Stimulated activated CD8-positive, alpha-beta memory T cell treated with anti-CD3 and anti-CD28 coated beads, Interleukin-4, amount 100 ng/mL, for 4 hours (primary cell): ENCODE measurements at regions not wholly inside any gene's neighbourhood (a gene's known extent, or its start where the extent isn't known, plus 50 kb on each side); places are given as distances from the start of the nearest gene placed in this dataset.
"Not testable (repeated sequence)": the region's sequence is repeated elsewhere in the genome, so short reads cannot be mapped to it uniquely, and the experiment has no call there.

Experiments
- DNase-seq, 2 donors: peaks; one replicate each; pipeline ENCODE4 v3.0.0-alpha.2; 2020; ENCODE audit warnings: low read depth in 2 of 2, low spot score in 1 of 2

GRCh38 chr14:86774916-86775315 lies 1218.1 kb downstream of the GALC start:
- no peak for DNase-seq

DNA sequence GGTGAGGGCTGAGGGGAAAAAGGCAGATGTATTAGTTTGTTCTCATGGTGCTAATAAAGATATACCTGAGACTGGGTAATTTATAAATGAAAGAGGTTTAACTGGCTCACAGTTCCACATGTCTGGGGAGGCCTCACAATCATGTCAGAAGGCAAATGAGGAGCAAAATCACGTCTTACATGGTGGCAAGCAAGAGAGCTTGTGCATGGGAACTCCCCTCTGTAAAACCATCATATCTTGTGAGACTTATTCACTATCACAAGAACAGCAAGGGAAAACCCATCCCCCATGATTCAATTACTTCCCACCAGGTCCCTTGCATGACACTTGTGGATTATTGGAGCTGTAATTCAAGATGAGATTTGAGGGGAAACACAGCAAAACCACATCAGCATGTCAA lies 1220.9 kb downstream of the GALC start:
- DNase-seq = no peak

DNA sequence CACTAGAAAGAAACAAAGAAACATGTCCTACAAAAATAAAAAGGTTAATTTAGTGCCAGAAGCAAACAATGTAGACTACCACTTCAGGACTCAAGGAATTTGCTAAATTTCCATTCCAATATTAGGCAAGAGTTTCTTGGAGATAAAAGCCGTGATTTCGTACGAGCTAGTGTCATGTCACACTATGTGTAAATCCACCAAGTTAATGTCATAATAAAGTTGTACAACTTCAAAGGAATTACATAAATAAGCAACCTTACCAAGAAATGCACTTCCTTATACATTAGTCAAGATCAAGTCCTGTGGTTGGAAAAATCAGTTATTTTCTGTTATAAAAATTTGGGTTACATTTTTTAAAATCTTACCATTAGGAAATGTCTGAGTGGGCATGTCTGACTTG lies 1222.8 kb downstream of the GALC start:
- DNase-seq = no peak

- no peak for DNase-seq
These were observed 1226.5 kb downstream of the GALC start for GRCh38 chr14:86766469-86766868.

GRCh38 chr14:86761611-86762010 lies 1231.4 kb downstream of the GALC start:
- no peak for DNase-seq

GRCh38 chr14:86756521-86757190 lies 1226.7 kb downstream of the FLRT2 start:
- no peak for DNase-seq

- not testable (repeated sequence) for DNase-seq
These were observed 1220.5 kb downstream of the FLRT2 start for GRCh38 chr14:86750488-86750887.

- DNase-seq = no peak
These were observed 1209.8 kb downstream of the FLRT2 start for GRCh38 chr14:86739761-86740160.

- not testable (repeated sequence) for DNase-seq
These were observed 1201.5 kb downstream of the FLRT2 start for GRCh38 chr14:86731427-86731826.

- DNase-seq = no peak
These were observed 1193.3 kb downstream of the FLRT2 start for GRCh38 chr14:86723254-86723624.

DNA sequence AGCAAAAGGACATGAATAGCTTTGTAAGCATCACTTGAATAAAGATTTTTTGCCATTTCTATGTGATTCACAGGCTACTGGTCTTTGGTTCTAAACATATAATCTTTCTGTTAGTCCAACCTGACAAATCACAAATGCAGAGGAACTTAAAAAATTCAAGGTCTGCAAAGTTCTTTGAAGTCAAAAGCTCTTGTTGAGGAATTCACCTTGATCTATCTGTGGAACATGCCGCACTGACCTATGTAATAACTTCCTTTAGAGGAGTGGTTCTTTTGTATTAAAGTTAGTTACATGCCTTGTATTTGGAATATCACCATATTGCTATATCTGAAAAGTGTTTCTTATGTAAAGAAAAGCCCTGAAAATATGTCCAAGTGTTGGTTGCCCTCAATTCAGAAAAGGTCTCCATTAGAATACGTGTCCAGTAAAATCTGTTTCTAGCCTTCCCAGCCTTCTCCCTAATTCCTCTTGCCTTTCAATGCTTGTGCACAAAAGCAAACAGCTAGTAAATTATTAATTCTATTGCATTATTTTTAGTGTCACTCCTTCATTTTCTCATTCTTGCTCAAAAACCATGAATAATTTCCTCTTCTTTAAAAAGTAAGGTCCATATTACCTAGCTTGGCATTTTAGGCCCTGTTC lies 1192.8 kb downstream of the FLRT2 start:
- no peak for DNase-seq

DNA sequence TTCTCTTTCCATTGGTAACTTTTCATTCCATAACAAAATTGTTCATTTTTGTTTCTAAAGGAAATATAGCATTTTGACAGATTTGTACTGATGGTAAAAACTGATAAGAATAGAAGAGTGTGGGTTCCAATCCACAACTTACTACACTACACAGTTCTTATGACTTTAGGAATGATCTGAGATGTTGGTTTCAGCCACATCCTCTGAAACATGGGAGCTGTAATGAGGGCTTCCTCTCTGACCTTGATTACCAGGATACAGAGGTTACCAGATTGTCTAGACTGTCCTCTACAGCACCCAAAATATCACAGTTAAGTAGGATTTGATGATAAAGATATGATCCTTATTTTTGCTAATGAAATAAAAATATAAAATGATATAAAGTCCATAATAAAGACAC lies 1184.6 kb downstream of the FLRT2 start:
- DNase-seq = no peak

DNA sequence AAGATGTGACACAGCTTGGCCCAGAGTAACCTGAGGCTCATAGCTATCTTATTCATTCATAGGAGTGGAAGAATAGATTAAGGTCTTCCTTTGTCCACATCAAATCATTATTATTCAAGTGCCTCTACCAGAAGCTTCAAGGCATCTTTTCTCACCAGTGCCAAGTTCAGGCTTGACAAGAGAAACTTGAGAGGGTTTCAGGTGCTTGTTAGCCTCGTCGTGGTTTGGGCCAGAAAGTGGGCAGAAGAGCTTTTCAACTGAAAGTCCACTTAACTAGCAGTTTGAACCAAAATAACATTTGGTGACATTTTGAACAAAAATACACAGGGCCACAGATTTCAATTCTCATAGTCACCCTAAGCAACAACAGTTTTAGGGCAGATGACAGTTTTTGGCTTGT lies 1184.2 kb downstream of the FLRT2 start:
- no peak for DNase-seq

GRCh38 chr14:86712727-86713126 lies 1182.8 kb downstream of the FLRT2 start:
- no peak for DNase-seq

GRCh38 chr14:86712176-86712575 lies 1182.2 kb downstream of the FLRT2 start:
- no peak for DNase-seq

DNA sequence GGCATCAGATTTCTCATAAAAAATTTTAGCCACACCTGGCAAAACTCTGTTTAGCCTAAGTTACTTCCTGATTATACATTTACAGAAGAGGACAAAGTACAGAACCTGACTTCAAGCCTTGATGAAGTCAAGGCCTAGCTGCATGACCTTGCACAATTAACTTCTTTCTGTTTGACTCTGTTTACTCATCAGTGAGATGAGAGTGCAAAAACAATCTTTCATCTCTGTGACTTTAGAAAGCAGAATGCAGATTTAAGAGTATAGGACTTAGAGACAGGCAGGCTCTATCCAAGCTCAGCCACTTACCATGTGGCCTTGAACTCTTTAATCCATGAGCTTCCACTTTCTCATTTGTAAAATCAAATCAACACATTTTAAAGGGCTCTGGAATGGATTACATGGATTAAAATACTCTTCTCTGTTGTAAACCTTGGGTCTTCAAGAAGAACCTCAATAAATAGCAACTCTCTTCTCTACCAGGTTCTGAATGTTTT lies 1178.9 kb downstream of the FLRT2 start:
- DNase-seq = no peak

DNA sequence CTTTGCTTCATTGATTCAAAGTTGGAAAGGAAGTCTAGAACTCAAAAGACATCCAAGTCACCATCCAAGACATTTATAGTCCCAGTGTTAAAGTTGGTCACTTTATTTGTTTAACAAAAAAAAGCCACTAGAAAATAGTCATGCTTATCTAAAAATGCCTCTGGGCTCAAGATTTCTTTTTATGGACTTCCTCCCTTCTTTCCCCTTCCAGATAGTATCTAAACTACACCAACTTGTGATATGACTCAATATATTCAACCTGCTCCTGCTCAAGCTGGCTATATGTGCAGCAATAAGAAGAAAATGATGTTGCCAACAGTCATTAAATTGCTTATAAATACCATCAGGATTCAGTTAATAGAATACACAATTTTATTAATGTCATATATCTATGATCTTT lies 1177.1 kb downstream of the FLRT2 start:
- no peak for DNase-seq

DNA sequence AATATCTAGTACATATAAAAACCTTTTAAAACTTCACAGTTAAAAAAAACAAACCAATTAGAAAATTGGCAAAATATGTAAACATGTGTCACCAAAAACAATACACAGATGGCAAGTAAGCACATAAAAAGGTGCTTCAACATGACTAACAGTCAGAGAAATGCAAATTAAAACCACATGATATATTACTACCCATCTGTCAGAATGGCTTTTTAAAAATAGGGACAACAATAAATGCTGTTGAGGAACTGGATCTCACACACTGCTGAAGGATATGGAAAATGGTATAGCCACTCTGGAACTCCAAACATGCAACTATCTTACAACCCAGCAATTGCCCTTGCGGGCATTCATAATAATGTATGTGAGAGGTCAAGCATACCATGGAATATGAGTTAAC lies 1153.6 kb downstream of the FLRT2 start:
- DNase-seq = no peak

DNA sequence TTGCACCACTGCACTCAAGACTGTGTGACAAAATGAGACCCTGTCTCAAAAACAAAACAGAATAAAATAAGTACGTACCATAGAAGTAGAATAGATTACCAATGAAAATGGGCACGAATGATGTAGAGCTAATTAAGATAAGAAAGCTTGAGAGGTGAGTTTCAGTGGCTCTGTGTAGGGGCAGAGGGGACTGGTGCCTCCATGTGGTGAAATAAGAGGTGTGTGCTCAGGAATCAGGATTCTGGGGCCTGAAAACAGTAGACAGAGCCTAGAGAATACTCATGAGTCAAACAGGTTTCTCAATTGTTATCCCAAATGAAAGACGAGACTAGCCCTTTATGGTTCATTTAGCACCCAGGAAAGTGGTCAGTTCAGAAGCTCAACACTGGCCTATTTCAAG lies 1145.1 kb downstream of the FLRT2 start:
- DNase-seq = no peak

DNA sequence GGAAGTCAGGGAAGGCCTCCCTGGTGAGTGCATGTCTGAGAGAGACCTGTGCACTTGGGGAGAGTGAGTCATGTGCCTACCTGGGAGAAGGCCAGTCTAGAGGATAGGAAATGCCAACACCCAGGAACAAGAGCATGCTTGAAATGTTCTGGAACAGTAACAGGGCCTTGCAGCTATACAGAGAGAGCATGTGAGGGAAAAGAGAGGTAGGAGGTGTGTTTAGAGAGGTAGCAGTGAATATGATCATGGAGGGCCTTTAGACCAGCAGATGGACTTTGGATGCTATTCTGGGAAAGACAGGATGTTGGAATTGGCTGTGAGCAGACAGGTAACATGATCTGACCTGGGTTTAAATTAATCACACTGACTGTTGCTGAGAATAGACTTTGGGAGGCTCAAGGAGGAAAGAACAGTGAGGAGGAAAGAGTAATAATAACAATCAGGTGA lies 1143.6 kb downstream of the FLRT2 start:
- no peak for DNase-seq

GRCh38 chr14:86672080-86672479 lies 1142.1 kb downstream of the FLRT2 start:
- no peak for DNase-seq

GRCh38 chr14:86665975-86666374 lies 1136.0 kb downstream of the FLRT2 start:
- DNase-seq = no peak

DNA sequence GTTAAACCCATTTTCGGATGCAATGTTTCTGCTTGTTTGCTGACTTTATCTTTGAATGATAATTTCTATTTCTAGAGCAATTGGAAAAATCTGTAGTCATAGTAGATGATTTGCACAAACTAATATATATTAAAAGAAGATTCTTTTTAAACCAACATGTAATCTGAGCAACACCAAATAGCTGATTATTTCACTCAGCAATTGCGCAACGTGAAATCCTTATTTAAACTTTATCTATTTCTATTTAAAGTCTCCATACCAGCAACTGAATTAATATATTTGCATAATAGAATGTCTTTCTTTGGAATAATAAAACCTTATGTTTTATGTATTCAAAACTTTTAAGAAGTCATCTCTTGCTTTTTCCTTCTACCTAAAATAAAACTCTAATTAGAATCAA lies 1132.4 kb downstream of the FLRT2 start:
- no peak for DNase-seq
